HepG2 (cell line): ENCODE measurements at regions not wholly inside any gene's neighbourhood (a gene's known extent, or its start where the extent isn't known, plus 50 kb on each side); places are given as distances from the start of the nearest gene placed in this dataset.

ENCODE experiments used
- ATAC-seq: fragments of 200-7000 bp; cut with Tn5 transposase; 3 replicates; pipeline ENCODE4 v1.9.1; 2020; ENCODE audit warnings: mild to moderate bottlenecking, moderate library complexity
- BruUV-seq: library from RNA; stranded (reverse); fragments of 400-500 nt; replicated peaks from 2 replicates; lab custom pipeline; 2021; lab: Mats Ljungman, UMichigan
- CTCF ChIA-PET: fragments of 300-600 bp; formaldehyde crosslinking; extraction: SDS; loops from one replicate; lab custom pipeline; 2021; ENCODE audit warnings: low total read pairs, inconsistent platforms, low intra/inter-chr PET ratio; lab: Yijun Ruan, JAX
- POLR2A ChIA-PET: fragments of 350-600 bp; sonication (Branson Sonifier 250); formaldehyde crosslinking; loops from one replicate; lab custom pipeline; 2020; ENCODE audit warnings: antibody characterized with exemption, inconsistent platforms; lab: Yijun Ruan, JAX
- DNase-seq: peaks from one replicate; pipeline ENCODE4 v3.0.0-alpha.2; 2015; ENCODE audit warnings: low spot score
- FAIRE-seq: peaks from 3 replicates; lab custom pipeline; 2011; peaks lifted over from hg19 to GRCh38; lab: Jason Lieb, UNC
- H2AFZ ChIP-seq: one replicate; pipeline ENCODE4 v1.6.1; 2011; ENCODE audit warnings: low read length, inconsistent platforms
- H3K27ac ChIP-seq: fragments of 300-600 bp; 3 replicates; pipeline ENCODE4 v1.8.0; 2011; ENCODE audit warnings: mixed run types, mild to moderate bottlenecking, mixed read lengths, low read length, inconsistent platforms; ENCODE audit not compliant: insufficient read depth; ENCODE audit errors: extremely low read length
- H3K27me3 ChIP-seq, 2 experiments: fragments of 200-600 bp in 1 of 2; 2 replicates in 1 of 2; 3 replicates in 1 of 2; pipeline versions ENCODE4 v1.6.0 to v1.8.0; 2011; ENCODE audit warnings: low read length in 2 of 2, mild to moderate bottlenecking in 2 of 2, moderate library complexity in 2 of 2, inconsistent platforms in 1 of 2; ENCODE audit not compliant: insufficient read depth in 2 of 2, control insufficient read depth in 1 of 2
- H3K36me3 ChIP-seq, 2 experiments: fragments of 200-600 bp in 1 of 2; replicated peaks in 1 of 2; 2 replicates in 1 of 2; 3 replicates in 1 of 2; pipeline versions ENCODE4 v1.5.1 to v1.8.0; 2011; ENCODE audit warnings: low read length in 2 of 2, inconsistent platforms in 1 of 2; ENCODE audit not compliant: insufficient read depth in 2 of 2, control insufficient read depth in 1 of 2
- H3K4me1 ChIP-seq: 2 replicates; pipeline ENCODE4 v1.5.1; 2012; ENCODE audit warnings: low read length, inconsistent platforms; ENCODE audit not compliant: insufficient read depth
- H3K4me2 ChIP-seq: 2 replicates; pipeline ENCODE4 v1.6.0; 2011; ENCODE audit warnings: low read depth, low read length, inconsistent platforms
- H3K4me3 ChIP-seq, 3 experiments: fragments of 200-600 bp in 1 of 3; sonication (generic), shearing (Covaris generic) in 1 of 3; replicated peaks in 1 of 3; 2 replicates each; pipeline ENCODE4 v1.5.1; 2011 to 2016; ENCODE audit warnings: low read length in 3 of 3, inconsistent platforms in 2 of 3, low read depth in 2 of 3, mild to moderate bottlenecking in 2 of 3, control low read depth in 1 of 3, mixed read lengths in 1 of 3; ENCODE audit not compliant: insufficient read depth in 1 of 3
- H3K79me2 ChIP-seq: one replicate; pipeline ENCODE4 v1.6.1; 2011; ENCODE audit warnings: low read length, inconsistent platforms; ENCODE audit not compliant: insufficient read depth
- H3K9ac ChIP-seq: 2 replicates; pipeline ENCODE4 v1.6.0; 2011; ENCODE audit warnings: mild to moderate bottlenecking, low read depth, low read length, inconsistent platforms; ENCODE audit not compliant: insufficient read depth
- H3K9me3 ChIP-seq: 2 replicates; pipeline ENCODE4 v1.5.1; 2012; ENCODE audit warnings: mild to moderate bottlenecking, low read length
- H4K20me1 ChIP-seq: 2 replicates; pipeline ENCODE4 v1.6.0; 2011; ENCODE audit warnings: inconsistent platforms, mild to moderate bottlenecking, low read length, moderate library complexity; ENCODE audit not compliant: insufficient read depth
- ATF7 ChIP-seq, 2 experiments: fragments of 450-650 bp in 1 of 2; sonication (generic) in 1 of 2; formaldehyde crosslinking in 1 of 2; IDR thresholded peaks; 2 replicates each; pipeline versions ENCODE4 v1.4.0 to v1.6.1; 2016 to 2020; ENCODE audit warnings: antibody characterized with exemption in 1 of 2, mild to moderate bottlenecking in 1 of 2, missing genetic modification reagents in 1 of 2
- ESRRA ChIP-seq: sonication (generic); formaldehyde crosslinking; IDR thresholded peaks from 2 replicates; pipeline ENCODE4 v1.5.1; 2020; ENCODE audit warnings: mild to moderate bottlenecking, low read depth, missing genetic modification reagents
- FOXJ3 ChIP-seq: sonication (generic); formaldehyde crosslinking; IDR thresholded peaks from 2 replicates; pipeline ENCODE4 v1.4.0; 2020; ENCODE audit warnings: missing genetic modification reagents, mild to moderate bottlenecking, borderline replicate concordance
- KLF16 ChIP-seq, 2 experiments: sonication (generic) in 1 of 2; formaldehyde crosslinking in 1 of 2; IDR thresholded peaks; 2 replicates each; pipeline versions ENCODE4 v1.6.1 to v1.8.0; 2016 to 2023; ENCODE audit warnings: missing genetic modification reagents in 2 of 2, missing compliant biosample characterization in 1 of 2
- NFRKB ChIP-seq: fragments of 450-650 bp; IDR thresholded peaks from 2 replicates; pipeline ENCODE4 v1.6.1; 2017
- SSRP1 ChIP-seq: IDR thresholded peaks from 2 replicates; pipeline ENCODE4 v1.6.1; 2016; ENCODE audit warnings: control low read depth
- WGBS: methylation state at CpG from one replicate; pipeline ENCODE4 v1.1.6; 2017; ENCODE audit warnings: low lambda C conversion rate; 5-methylcytosine and 5-hydroxymethylcytosine counted together
- in situ Hi-C: cut with HindIII; loops from 2 replicates; pipeline ENCODE4 v1.10.0; 2017; ENCODE audit warnings: low pct_unique_long_range_greater_than_20kb; ENCODE audit not compliant: extremely low pct_ligation_motif_present
- intact Hi-C: fragments of 100-400 bp; cut with micrococcal nuclease; formaldehyde crosslinking; loops from one replicate; pipeline ENCODE4 v1.10.0; 2022; ENCODE audit not compliant: unreplicated experiment
- TF ChIP-seq, protein P1 (sequence below): sonication (generic); formaldehyde crosslinking; IDR thresholded peaks from 2 replicates; pipeline ENCODE4 v1.4.0; 2020; ENCODE audit warnings: mild to moderate bottlenecking, missing genetic modification reagents

DNA sequence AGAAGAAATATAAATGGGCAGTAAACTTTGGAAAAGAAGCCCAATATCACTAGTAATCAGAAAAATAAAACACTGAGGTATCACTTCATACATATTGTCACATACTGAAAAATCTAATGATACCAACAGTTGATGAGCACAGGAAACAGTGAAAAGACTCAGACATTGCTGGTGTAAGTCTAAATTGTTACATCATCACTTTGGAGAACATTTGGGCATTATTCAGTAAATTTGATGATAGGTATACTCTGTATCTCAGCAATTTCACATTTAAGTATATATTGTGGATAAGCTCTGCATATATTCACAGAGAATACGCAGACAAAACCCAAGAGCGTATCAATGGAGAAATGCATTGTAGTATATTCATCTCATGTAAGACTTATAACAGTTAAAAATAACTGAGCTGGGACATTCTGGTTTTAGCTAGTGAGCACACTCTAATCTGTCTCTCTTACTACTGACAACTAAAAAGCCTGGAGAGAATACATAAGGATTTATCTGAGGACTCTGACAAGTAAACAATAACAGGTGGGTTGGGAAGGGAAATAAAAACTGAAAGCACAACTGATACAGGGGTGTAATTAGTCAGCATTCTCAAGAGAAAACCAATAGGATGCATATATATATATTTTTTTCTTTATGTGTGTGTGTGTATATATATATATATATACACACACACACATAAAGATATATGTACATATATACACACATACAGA, 212.7 kb upstream of the JUN start:
- H3K27ac ChIP-seq, result no peak overlapping the region
- ChIA-PET CTCF (no interaction called here), POLR2A (no interaction called here)
- no peak overlapping the region for H3K4me2 ChIP-seq
- H3K4me1 ChIP-seq, result no peaks in the 10 kb centered on the region
- H2AFZ ChIP-seq, result no peak overlapping the region
- no TSS peak for BruUV-seq
- H3K36me3 ChIP-seq, result no peaks in the 10 kb centered on the region
- no peaks in the 10 kb centered on the region for H4K20me1 ChIP-seq
- H3K79me2 ChIP-seq, result no peaks in the 10 kb centered on the region
- 47% methylated on average over 2 of the region's 2 CpGs for WGBS
- H3K27me3 ChIP-seq, result peaks cover 0 to 24% of the 10 kb centered on the region in 2 experiments; a peak in 3 of 5 replicates
- TF ChIP-seq, protein P1, sequence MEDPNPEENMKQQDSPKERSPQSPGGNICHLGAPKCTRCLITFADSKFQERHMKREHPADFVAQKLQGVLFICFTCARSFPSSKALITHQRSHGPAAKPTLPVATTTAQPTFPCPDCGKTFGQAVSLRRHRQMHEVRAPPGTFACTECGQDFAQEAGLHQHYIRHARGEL (CRISPR knock-in tag), result no peak
- TF ChIP-seq SSRP1 (CRISPR knock-in tag), result no peak
- TF ChIP-seq KLF16 (CRISPR knock-in tag; IDR thresholded peaks at IDR 0.05), result no peak
- TF ChIP-seq ATF7 (IDR thresholded peaks at IDR 0.05), result 0 out of 2 replicates have a peak, but pooled peaks have one; percentile 9
- TF ChIP-seq ATF7 (CRISPR knock-in tag; IDR thresholded peaks at IDR 0.05), result no peak
- TF ChIP-seq NFRKB, result no peak
- TF ChIP-seq FOXJ3, result no peak
- H3K4me3 ChIP-seq, result no peak overlapping the region
- in situ Hi-C loops, result no loop called here
- no peak for FAIRE-seq
- ATAC-seq, result no peak
- intact Hi-C loops, result no loop called here
- H3K9me3 ChIP-seq, result no peaks in the 10 kb centered on the region
- H3K9ac ChIP-seq, result no peak overlapping the region
- no peak for DNase-seq

GRCh38 chr1:58997060-58997411, 213.2 kb upstream of the JUN start:
- FAIRE-seq, result no peak
- CTCF ChIA-PET, result no interaction called here

More at GRCh38 chr1:58997060-58997411, 213.2 kb upstream of the JUN start:
- Histone ChIP-seq H3K4me2 (no peak overlapping the region), H4K20me1 (no peaks in the 10 kb centered on the region), H2AFZ (no peak overlapping the region), H3K27me3 (peaks cover 0 to 23% of the 10 kb centered on the region in 2 experiments; a peak in 3 of 5 replicates), H3K9ac (no peak overlapping the region), H3K4me3 (no peak overlapping the region), H3K79me2 (no peaks in the 10 kb centered on the region), H3K4me1 (no peaks in the 10 kb centered on the region), H3K9me3 (no peaks in the 10 kb centered on the region), H3K36me3 (no peaks in the 10 kb centered on the region), H3K27ac (no peak overlapping the region)
- TF ChIP-seq ESRRA (CRISPR knock-in tag), result no peak
- no TSS peak for BruUV-seq
- DNase-seq (no peak), ATAC-seq (no peak)
- WGBS, result 0% methylated on average over 1 of the region's 1 CpG
- POLR2A ChIA-PET, result no interaction called here
- in situ Hi-C loops (no loop called here), intact Hi-C loops (no loop called here)
